Psoas muscle (tissue), 7 donors: ENCODE measurements at regions not wholly inside any gene's neighbourhood (a gene's known extent, or its start where the extent isn't known, plus 50 kb on each side); places are given as distances from the start of the nearest gene placed in this dataset.

ENCODE experiments used
- ATAC-seq, 4 donors: fragments of 200-7000 bp; cut with Tn5 transposase; one replicate each; pipeline ENCODE4 v1.9.1; 2020; ENCODE audit warnings: moderate library complexity in 3 of 4, mild to moderate bottlenecking in 2 of 4
- DNase-seq, 2 donors: peaks; one replicate each; pipeline ENCODE4 v3.0.0-alpha.2; 2020
- H3K27ac ChIP-seq: fragments of 200-600 bp; one replicate; pipeline ENCODE4 v1.8.0; 2022
- H3K27me3 ChIP-seq, 3 donors: fragments of 200-600 bp in 1 of 3; one replicate each; pipeline versions ENCODE4 v1.6.1 to v1.8.0; 2013 to 2022; ENCODE audit warnings: low read length in 2 of 3, mild to moderate bottlenecking in 2 of 3, moderate library complexity in 1 of 3; ENCODE audit not compliant: insufficient read depth in 3 of 3
- H3K36me3 ChIP-seq, 2 donors: fragments of 200-600 bp in 1 of 2; one replicate each; pipeline versions ENCODE4 v1.6.1 to v1.8.0; 2013 to 2022; ENCODE audit warnings: low read depth in 1 of 2, mild to moderate bottlenecking in 1 of 2, moderate library complexity in 1 of 2; ENCODE audit not compliant: insufficient read depth in 1 of 2
- H3K4me1 ChIP-seq: fragments of 200-600 bp; one replicate; pipeline ENCODE4 v1.8.0; 2022
- H3K4me3 ChIP-seq: fragments of 200-600 bp; one replicate; pipeline ENCODE4 v1.8.0; 2022; ENCODE audit warnings: mild to moderate bottlenecking
- H3K9me3 ChIP-seq: fragments of 200-600 bp; one replicate; pipeline ENCODE4 v1.8.0; 2022
- WGBS, 3 donors: extraction: QIAGEN DNeasy Blood & Tissue Kit; methylation state at CpG; one replicate each; pipeline versions ENCODE4 v1.1.6 to v1.1.7; 2013; 5-methylcytosine and 5-hydroxymethylcytosine counted together
- intact Hi-C, 2 donors: fragments of 100-400 bp; cut with DNase I; formaldehyde crosslinking; loops; one replicate each; pipeline versions ENCODE4 v1.11.0 to v1.14.2; 2022
- TF ChIP-seq, protein P1 (sequence below): fragments of 200-600 bp; IDR thresholded peaks from one replicate; pipeline ENCODE4 v1.8.0; 2022; ENCODE audit warnings: antibody characterized with exemption
- donor health status: healthy with polysubstance abuse.
- donor health status: DM: no; HTN: no; CAD: no; lungs with moderate emphysema.
- donor health status: Bipolar disorder and iron deficiency.
- donor health status: healthy.
- donor health status: DM: yes; HTN: yes; CAD: no.
- donor health status: DM: no; HTN: no; CAD: no.
- donor health status: DM: yes; HTN: yes; CAD: no.

DNA sequence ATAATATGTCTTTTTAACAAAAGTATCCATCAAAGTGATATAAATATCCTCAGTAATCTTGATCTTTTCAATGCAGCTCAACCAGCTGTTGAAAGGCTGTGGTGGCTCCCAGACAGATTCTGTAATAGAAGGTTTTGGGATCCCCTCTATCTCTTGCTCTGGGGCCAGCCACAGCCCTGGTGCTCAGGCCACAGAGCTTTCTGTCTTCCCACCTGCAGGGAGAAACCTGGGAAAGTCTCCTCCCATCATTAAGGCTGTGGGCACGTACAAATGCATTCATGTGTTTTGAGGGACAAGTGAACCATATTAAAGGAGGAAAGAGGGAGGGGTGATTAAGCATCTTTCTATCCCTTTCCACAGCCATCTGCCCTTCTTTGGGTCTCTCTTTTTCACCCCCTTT, 183.1 kb downstream of the PRDM13 start:
- Histone ChIP-seq H3K9me3 (no peaks in the 10 kb centered on the region), H3K36me3 (no peaks in the 10 kb centered on the region), H3K27ac (no peak overlapping the region), H3K27me3 (peaks cover 0 to 3% (median 2%) of the 10 kb centered on the region in 3 donors), H3K4me1 (no peaks in the 10 kb centered on the region), H3K4me3 (no peak overlapping the region)
- intact Hi-C loops, result no loop called here
- 19 to 44% (median 36%) methylated on average over 1 of the region's 1 CpG for WGBS, 3 donors
- TF ChIP-seq, protein P1, sequence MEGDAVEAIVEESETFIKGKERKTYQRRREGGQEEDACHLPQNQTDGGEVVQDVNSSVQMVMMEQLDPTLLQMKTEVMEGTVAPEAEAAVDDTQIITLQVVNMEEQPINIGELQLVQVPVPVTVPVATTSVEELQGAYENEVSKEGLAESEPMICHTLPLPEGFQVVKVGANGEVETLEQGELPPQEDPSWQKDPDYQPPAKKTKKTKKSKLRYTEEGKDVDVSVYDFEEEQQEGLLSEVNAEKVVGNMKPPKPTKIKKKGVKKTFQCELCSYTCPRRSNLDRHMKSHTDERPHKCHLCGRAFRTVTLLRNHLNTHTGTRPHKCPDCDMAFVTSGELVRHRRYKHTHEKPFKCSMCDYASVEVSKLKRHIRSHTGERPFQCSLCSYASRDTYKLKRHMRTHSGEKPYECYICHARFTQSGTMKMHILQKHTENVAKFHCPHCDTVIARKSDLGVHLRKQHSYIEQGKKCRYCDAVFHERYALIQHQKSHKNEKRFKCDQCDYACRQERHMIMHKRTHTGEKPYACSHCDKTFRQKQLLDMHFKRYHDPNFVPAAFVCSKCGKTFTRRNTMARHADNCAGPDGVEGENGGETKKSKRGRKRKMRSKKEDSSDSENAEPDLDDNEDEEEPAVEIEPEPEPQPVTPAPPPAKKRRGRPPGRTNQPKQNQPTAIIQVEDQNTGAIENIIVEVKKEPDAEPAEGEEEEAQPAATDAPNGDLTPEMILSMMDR, result no peak
- ATAC-seq, result no peak
- DNase-seq, result no peak

DNA sequence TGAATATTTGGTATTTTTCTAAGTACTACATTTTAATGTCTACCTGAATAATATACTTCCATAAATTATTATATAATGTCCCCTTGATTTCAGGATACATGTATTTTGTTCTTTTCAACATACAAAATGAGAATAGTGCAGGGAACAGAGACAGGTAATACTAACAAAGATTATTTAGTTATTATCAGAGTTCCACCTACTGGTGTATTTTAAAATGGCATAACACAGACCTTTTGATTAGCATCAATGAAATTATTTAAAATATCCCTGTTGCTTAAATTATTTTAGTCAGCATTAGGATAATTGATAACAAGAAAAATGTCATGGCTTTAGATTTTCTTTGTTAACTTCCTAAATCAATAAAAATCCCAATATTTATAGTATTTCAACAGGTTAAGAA, 184.0 kb downstream of the PRDM13 start:
- no peak overlapping the region for H3K4me3 ChIP-seq
- no peak for DNase-seq
- no peaks in the 10 kb centered on the region for H3K36me3 ChIP-seq
- H3K4me1 ChIP-seq, result no peaks in the 10 kb centered on the region
- TF ChIP-seq, protein P1, result peak; percentile 16
- intact Hi-C loops, result no loop called here
- ATAC-seq, result no peak
- no peaks in the 10 kb centered on the region for H3K9me3 ChIP-seq
- no peak overlapping the region for H3K27ac ChIP-seq
- H3K27me3 ChIP-seq, result peaks cover 0 to 2% (median 0%) of the 10 kb centered on the region in 3 donors

DNA sequence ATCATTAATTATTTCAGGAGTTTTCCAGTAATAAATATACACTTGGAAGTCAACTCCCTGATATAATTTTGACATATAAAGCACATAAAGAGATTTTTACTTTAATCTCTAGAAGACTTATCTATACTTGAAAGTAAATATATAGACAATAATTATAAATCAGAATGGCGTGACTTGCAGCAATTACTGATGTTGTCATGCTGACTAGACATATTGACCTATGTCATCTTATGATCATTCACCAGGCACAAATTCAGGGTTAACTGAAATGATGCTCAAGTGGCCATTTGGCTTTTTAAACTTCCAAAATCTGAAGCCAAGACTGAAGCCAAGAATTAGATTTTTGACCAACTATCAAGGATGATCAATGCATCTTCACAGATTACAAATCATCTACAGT, 192.2 kb downstream of the MCHR2 start:
- no peaks in the 10 kb centered on the region for H3K9me3 ChIP-seq
- H3K4me1 ChIP-seq, result no peaks in the 10 kb centered on the region
- intact Hi-C loops, result no loop called here
- no peak overlapping the region for H3K27ac ChIP-seq
- H3K36me3 ChIP-seq, result no peaks in the 10 kb centered on the region
- no peaks in the 10 kb centered on the region for H3K27me3 ChIP-seq
- 80 to 92% (median 85%) methylated on average over 1 of the region's 1 CpG for WGBS, 3 donors
- ATAC-seq (no peak), DNase-seq (no peak)
- TF ChIP-seq, protein P1, result no peak
- no peak overlapping the region for H3K4me3 ChIP-seq

DNA sequence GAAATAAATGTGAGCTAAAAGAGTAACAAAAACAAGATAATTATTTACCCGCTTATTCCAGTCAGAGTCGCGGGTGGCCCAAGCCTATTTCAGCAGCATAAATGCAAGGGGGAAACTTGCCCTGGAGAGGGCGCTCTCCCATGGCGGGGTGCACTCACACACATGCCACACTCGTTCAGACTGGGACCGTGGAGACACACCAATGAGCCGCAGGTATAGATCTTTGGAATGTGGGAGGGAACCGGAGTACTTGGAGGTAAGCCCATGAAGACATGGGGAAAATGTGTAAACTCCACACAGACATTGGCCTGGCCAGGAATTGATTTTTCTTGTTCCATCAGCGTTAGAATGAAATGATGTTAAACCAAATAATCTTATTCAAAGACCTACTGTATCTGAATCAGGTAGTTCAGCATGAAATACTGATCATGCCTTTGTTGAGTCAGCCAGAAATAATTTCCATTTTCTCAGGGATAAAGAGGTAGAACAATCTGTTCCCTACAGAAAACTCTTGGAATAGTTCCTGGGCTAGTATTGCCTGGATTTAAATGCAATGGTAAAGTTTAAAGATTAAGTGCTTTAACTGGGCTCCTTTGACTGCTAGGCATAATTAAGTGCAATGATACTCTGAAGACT, 191.5 kb downstream of the MCHR2 start:
- 35 to 39% (median 38%) methylated on average over 10 of the region's 10 CpGs for WGBS, 3 donors
- Histone ChIP-seq H3K27ac (no peak overlapping the region), H3K4me1 (no peaks in the 10 kb centered on the region), H3K36me3 (no peaks in the 10 kb centered on the region), H3K9me3 (no peaks in the 10 kb centered on the region), H3K27me3 (no peaks in the 10 kb centered on the region), H3K4me3 (no peak overlapping the region)
- ATAC-seq (no peak), DNase-seq (no peak)
- TF ChIP-seq, protein P1, result no peak
- intact Hi-C loops, result no loop called here

DNA sequence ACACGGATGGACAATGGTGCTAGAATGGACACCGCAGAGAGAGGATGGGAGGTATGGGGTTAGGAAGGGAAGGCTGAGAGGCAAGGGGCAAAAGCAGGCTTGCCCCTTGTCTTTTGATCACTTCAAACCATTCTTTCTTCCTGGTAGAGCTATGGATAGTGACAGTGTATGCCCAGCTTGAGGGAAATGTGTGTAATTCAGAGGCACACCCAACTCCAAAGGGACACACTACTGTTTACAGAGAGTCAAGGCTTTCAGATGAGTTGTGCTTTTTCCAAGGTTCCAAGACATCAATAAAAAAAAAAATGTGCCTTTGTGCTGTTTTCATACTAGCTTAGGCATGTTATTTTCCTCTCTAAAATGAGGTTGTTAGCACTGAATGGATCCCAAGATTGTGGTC, 185.0 kb downstream of the MCHR2 start:
- intact Hi-C loops, result no loop called here
- DNase-seq (no peak), ATAC-seq (no peak)
- Histone ChIP-seq H3K9me3 (no peaks in the 10 kb centered on the region), H3K4me3 (no peak overlapping the region), H3K27me3 (peaks cover 0 to 4% (median 2%) of the 10 kb centered on the region in 3 donors), H3K4me1 (no peaks in the 10 kb centered on the region), H3K27ac (no peak overlapping the region), H3K36me3 (no peaks in the 10 kb centered on the region)
- TF ChIP-seq, protein P1, result no peak
- 63 to 73% (median 68%) methylated on average over 2 of the region's 2 CpGs for WGBS, 3 donors
